GM19043 (cell line): ENCODE measurements at regions not wholly inside any gene's neighbourhood (a gene's known extent, or its start where the extent isn't known, plus 50 kb on each side); places are given as distances from the start of the nearest gene placed in this dataset.
"Not testable (repeated sequence)": the region's sequence is repeated elsewhere in the genome, so short reads cannot be mapped to it uniquely, and the experiment has no call there.

Experiments used
- ATAC-seq: cut with Tn5 transposase; IDR thresholded peaks from one replicate; pipeline ENCODE4 v1.9.1; 2021; ENCODE audit warnings: low read depth; ENCODE audit not compliant: unreplicated experiment

- ATAC-seq: no peak
These were observed 310.9 kb upstream of the DIO3 start for GRCh38 chr14:101250336-101250947.

- ATAC-seq: no peak
These were observed 310.1 kb upstream of the DIO3 start for GRCh38 chr14:101250948-101251811.

- no peak for ATAC-seq
These were observed 309.4 kb upstream of the DIO3 start for GRCh38 chr14:101251812-101252442.

GRCh38 chr14:101252443-101253214 lies 308.7 kb upstream of the DIO3 start:
- ATAC-seq: no peak

- no peak for ATAC-seq
These were observed 307.3 kb upstream of the DIO3 start for GRCh38 chr14:101253948-101254347.

GRCh38 chr14:101254805-101255764 lies 306.2 kb upstream of the DIO3 start:
- no peak for ATAC-seq

- no peak for ATAC-seq
These were observed 305.6 kb upstream of the DIO3 start for GRCh38 chr14:101255765-101256125.

- ATAC-seq: no peak
These were observed 305.0 kb upstream of the DIO3 start for GRCh38 chr14:101256266-101256665.

- ATAC-seq: no peak
These were observed 303.7 kb upstream of the DIO3 start for GRCh38 chr14:101257551-101257950.

GRCh38 chr14:101259748-101260147 lies 301.5 kb upstream of the DIO3 start:
- no peak for ATAC-seq

GRCh38 chr14:101266441-101266840 lies 294.9 kb upstream of the DIO3 start:
- not testable (repeated sequence) for ATAC-seq

GRCh38 chr14:101273091-101273490 lies 288.2 kb upstream of the DIO3 start:
- no peak for ATAC-seq

GRCh38 chr14:101276309-101277091 lies 284.8 kb upstream of the DIO3 start:
- ATAC-seq: no peak

- no peak for ATAC-seq
These were observed 278.9 kb upstream of the DIO3 start for GRCh38 chr14:101282418-101282817.

GRCh38 chr14:101284711-101285110 lies 276.6 kb upstream of the DIO3 start:
- ATAC-seq: no peak

GRCh38 chr14:101286271-101287018 lies 274.9 kb upstream of the DIO3 start:
- ATAC-seq: no peak

- no peak for ATAC-seq
These were observed 272.7 kb upstream of the DIO3 start for GRCh38 chr14:101288436-101289229.
